GDM1 (cell line): ENCODE measurements at regions not wholly inside any gene's neighbourhood (a gene's known extent, or its start where the extent isn't known, plus 50 kb on each side); places are given as distances from the start of the nearest gene placed in this dataset.

Source experiments
- DNase-seq: peaks from one replicate; lab custom pipeline; 2025; lab: John Stamatoyannopoulos, UW

- no peak for DNase-seq
These were observed 1516.6 kb upstream of the TENM3 start for GRCh38 chr4:180726611-180727010.

DNA sequence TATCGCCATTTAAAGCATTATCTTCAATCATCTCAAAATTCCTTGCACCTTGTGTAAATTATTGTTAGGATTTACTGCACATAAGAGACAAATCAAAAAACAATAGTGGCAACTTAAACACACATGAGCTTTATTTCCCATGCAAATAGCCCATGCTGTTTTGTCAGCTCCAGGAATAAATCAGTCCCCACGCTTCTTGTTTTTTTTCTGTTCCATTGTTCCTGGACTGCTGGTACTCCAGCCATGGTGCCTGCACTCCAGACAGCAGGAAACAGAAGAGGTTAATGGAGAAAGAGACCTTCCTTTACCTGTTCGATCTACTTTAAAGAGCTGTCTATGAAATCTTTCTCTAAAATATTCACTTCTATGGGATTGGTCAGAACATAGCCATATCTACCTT lies 1515.7 kb upstream of the TENM3 start:
- no peak for DNase-seq

DNA sequence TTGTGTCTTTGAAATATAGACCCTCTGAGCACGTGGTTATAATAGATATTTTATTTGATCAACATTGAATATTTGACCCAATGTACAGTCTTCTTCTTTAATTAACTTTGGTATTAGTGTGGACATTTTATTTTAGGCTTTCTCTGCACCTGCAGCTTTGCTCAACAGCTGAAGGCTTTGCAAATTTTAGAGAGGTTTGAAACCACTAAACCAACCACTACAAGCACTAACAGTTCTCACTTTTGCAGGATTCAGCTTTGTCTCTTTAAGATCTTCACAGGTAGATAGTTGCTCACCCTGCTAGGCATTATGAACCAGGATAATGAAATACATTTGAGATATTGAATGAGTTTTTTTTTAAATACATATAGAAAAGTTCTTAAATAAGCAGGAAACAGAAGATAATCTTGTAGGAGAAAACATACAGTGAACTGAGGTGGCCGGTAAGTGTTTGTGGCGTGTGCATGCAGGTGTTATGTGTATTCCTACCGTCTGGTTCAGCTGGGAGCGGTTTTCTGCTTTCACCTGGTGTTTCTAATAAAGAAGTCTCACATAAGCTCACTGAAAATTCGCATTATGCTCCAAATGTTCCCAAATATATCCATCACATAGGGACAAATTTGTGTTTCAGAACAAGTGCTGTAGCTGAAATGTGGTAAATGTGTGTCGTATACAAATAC lies 1508.3 kb upstream of the TENM3 start:
- DNase-seq = no peak

- no peak for DNase-seq
These were observed 1501.5 kb upstream of the TENM3 start for GRCh38 chr4:180741703-180742102.

DNA sequence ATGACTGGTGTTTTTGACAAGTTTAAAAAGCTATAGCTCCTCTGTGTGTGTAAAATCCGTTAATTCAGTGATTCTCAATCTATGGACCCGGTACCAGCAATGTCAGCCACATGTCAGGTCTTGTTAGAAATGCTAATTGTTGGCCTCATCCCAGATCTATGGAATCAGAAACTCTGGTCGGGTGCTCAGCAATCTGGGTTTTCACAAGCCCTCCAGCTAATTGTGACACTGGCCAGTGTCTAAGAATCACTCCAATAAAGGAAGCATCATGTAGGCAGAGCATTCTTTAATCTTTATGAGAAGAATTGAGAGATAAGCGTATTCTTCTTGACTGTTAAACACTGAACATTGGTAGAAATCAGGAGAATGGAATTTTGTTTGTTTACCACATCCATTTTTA lies 1498.2 kb upstream of the TENM3 start:
- DNase-seq = no peak

GRCh38 chr4:180751009-180751408 lies 1492.2 kb upstream of the TENM3 start:
- DNase-seq = no peak

DNA sequence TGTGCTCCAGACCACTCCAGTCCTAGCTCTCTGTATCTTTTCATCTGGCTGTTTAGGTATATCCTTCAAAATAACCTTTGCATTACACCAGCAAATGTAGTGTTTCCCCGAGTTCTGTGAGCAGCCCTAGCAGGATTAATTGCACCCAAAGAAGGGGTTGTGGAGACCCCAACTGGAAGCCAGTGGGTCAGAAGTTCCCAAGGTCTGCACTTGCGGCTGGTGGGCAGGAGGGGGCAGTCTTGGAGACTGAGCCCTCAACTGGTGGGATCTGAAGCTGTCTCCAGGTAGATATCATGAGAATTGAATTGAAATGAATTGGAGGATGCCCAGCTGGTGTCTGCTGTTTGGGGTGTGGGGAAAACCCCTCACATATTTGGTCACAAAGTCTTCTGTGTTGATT lies 1485.3 kb upstream of the TENM3 start:
- DNase-seq = no peak

DNA sequence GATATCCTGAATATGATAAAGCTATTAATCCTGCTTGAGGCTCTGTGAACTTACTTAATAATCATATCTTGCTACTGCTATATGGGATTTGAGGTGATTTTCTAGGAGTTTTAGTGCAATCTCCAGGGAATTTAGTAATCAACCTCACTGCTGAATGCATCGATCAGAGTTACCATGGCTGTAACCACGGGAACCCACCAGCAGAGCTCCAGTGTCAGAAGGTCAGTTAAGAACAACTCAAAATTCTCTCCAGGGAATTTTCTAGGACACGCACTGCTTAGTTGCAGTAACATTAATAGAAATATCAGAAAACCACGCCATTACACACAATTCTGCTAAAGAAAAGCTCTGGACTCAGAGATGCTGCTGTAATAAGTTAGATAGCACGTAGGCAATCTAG lies 1477.2 kb upstream of the TENM3 start:
- no peak for DNase-seq

DNA sequence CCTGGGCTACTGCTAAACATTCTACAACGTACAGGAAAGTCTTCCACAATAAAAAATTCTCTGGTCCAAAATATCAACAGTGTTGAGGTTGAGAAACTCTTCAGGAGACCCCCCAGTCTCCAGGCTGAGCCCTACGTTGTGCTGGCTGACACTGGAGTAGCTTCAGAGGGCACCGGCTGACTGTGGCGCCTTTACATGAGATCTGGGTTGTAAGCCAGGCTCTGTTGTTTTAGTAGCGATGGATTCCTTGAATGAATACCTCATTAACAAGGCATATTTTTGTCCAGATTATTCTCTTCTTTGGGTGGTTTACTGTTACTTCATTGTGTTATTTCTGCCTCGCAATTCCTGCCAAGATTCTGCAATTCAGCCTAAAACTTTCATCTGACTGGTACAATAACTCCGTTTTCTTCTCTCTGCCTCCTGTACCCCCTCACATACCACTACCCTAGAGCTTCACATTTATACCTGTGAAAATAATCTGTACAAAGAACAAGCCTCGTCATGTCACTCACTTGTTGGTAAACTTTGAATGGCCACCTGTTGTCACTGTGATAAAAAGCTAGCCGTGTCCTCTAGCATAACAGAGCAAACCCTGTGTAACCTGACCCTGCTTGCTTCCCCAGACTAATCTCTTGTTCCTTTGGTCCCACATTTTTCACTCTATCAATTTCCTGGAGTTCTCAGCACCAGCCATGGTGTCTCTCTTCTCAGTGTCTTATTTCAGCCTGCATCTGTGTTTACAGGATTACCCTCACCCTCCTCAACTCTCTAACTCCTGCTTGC lies 1476.1 kb upstream of the TENM3 start:
- no peak for DNase-seq

DNA sequence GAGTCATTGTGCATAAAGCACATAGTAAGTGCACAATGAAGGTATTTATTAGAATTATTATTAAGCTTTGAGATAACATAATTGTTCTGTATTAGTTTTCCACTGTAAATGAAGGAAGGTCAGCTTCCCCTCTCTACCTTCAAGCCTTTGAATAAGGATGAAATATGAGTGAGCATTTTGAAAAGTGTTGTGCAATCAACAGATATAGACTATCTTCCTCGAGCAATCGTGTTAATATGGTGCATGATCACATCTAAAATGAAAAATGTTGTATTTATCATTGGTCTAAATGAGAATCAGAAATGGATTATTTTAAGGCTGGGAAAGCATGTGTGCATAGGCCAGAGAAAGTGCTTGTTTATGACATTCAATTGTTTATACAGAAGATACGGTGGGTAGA lies 1474.6 kb upstream of the TENM3 start:
- no peak for DNase-seq

- DNase-seq = no peak
These were observed 1473.4 kb upstream of the TENM3 start for GRCh38 chr4:180769791-180770190.

DNA sequence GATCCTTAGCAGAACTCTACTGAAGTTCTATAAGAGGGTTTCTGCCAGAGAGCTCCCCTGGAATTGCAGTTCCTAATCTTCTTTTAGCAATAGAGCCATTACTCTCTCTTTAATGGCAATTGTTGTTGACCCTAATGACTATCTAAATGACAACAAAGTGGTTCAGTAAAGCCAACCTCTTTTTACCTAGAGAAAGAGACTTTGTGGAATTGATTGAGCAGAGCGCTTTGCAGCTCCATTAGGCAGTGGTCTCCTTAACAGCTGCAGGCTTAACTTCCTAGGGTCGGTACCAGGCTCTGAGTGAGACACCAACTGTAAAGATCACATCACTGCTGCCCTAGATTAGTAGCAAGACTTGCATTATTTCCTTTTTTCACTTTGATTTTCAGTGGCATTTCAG lies 1472.9 kb upstream of the TENM3 start:
- no peak for DNase-seq

- DNase-seq = no peak
These were observed 1458.3 kb upstream of the TENM3 start for GRCh38 chr4:180784940-180785339.

DNA sequence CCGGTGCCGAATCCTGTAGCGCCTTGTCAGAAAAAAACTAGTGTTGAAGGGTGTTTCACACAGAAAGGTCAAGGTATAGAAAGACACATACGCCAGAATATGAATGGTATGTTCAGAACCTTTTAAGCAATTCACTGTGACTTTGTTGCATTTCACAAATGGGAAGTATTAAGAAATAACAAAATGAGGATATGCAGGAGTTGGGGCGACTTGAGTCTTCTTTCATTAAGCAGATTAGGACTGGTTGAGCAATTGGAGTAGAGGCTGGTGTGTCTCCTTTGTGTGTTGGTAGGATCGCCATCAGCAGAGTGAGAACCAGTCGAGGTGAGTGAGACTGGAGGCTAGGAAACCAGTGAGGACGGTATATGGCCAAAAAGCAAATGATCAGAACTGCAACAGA lies 1454.5 kb upstream of the TENM3 start:
- DNase-seq = no peak

DNA sequence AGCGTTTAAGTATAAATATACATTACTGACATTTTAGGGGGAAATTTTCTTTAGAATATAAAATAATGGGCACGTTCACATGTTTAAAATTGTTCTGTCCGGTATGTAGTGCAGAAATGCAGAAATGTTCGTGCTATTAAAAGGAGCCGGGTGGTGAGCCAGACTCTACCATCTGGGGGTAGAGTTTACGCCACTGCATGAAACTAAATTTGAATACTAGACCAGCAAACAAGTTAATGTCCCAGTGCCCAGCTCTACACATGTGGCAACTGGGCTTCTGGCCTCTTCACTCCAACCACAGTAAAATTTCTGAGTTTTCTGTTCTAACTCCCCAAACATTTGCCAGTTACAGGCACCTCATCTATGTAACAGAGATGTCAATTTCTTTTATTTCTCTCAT lies 1453.3 kb upstream of the TENM3 start:
- DNase-seq = no peak

DNA sequence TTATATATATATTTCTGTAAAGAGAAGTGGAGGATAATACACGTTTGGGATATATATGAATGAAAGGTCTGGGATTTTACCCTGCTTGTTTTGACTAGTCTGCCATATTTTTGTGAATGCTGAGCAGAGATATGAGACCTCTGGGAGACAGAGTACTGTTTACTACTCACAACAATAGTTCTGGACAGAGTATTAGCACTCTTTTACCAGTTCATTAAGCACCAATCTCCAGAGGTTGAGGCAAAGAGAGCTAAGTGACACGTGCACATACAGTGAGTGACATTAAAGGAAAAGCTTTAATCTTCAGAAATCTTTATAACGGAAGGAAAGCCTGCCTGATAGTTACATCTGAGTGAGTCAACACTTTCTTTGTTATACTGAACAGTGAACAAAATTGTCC lies 1452.7 kb upstream of the TENM3 start:
- no peak for DNase-seq

DNA sequence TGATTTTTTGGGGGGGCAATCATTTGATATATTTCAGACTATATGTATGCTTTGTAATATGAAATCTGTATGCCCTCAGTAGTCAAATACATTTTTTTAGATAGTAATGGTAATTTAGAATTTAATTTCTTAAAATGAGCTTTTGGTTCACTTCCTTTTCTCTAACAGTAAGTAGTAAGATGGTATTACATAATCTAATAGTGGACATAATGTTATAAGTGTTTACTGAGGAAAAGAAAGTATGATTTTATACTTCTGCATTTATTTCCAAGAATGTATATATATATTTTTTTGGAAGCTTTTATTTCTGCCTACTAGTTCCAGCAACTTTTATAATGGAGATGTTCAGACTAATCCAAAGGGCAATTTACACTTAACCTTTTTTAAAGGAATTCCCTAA lies 1450.7 kb upstream of the TENM3 start:
- DNase-seq = no peak

- no peak for DNase-seq
These were observed 1448.9 kb upstream of the TENM3 start for GRCh38 chr4:180794333-180794732.

- no peak for DNase-seq
These were observed 1445.1 kb upstream of the TENM3 start for GRCh38 chr4:180798036-180798577.

GRCh38 chr4:180799798-180800197 lies 1443.4 kb upstream of the TENM3 start:
- no peak for DNase-seq

- DNase-seq = no peak
These were observed 1438.1 kb upstream of the TENM3 start for GRCh38 chr4:180805101-180805500.

- no peak for DNase-seq
These were observed 1434.3 kb upstream of the TENM3 start for GRCh38 chr4:180808862-180809261.

GRCh38 chr4:180809439-180809838 lies 1433.8 kb upstream of the TENM3 start:
- DNase-seq = no peak

DNA sequence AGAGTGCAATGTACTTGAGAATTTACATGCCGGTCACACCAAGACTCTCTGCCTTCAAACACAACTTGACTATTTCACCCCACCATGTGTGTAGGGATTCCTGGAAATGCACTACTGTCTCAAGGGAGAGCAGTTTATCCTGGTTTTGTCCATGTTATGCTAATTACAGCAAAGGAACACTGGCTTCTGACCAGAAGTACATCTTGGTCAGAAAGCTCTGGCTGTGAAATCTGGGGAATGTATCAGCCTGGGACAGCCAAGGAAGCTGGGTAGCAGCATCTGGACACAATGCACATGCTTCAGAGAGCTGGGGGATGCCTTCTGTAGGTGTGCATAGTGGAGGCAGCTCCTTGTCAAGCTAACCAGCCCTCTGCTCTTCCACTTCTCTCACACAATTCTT lies 1432.6 kb upstream of the TENM3 start:
- no peak for DNase-seq
